Neuronal stem cell (in vitro differentiated cells): ENCODE measurements at regions not wholly inside any gene's neighbourhood (a gene's known extent, or its start where the extent isn't known, plus 50 kb on each side); places are given as distances from the start of the nearest gene placed in this dataset.

Experiments
- DNase-seq: peaks from one replicate; pipeline ENCODE4 v3.0.0-alpha.2; 2013; ENCODE audit warnings: low spot score
- H2AFZ ChIP-seq: one replicate; pipeline ENCODE4 v1.6.1; 2013; ENCODE audit warnings: mild to moderate bottlenecking, low read length, inconsistent platforms
- H2AK5ac ChIP-seq: 2 replicates; pipeline ENCODE4 v1.6.1; 2013; ENCODE audit warnings: low read depth, mild to moderate bottlenecking, inconsistent platforms, low read length, moderate library complexity, mixed read lengths
- H2BK120ac ChIP-seq: 2 replicates; pipeline ENCODE4 v1.6.1; 2013; ENCODE audit warnings: low read depth, mild to moderate bottlenecking, inconsistent platforms, low read length, moderate library complexity, mixed read lengths
- H2BK12ac ChIP-seq: one replicate; pipeline ENCODE4 v1.6.1; 2013; ENCODE audit warnings: low read length, inconsistent platforms
- H2BK15ac ChIP-seq: 2 replicates; pipeline ENCODE4 v1.6.1; 2013; ENCODE audit warnings: mild to moderate bottlenecking, low read length, inconsistent platforms, mixed read lengths
- H2BK5ac ChIP-seq: one replicate; pipeline ENCODE4 v1.6.1; 2013; ENCODE audit warnings: inconsistent platforms, mild to moderate bottlenecking, low read length, moderate library complexity
- H3K14ac ChIP-seq: one replicate; pipeline ENCODE4 v1.6.1; 2013; ENCODE audit warnings: low read length, inconsistent platforms
- H3K18ac ChIP-seq: 2 replicates; pipeline ENCODE4 v1.6.1; 2013; ENCODE audit warnings: low read length, inconsistent platforms
- H3K23ac ChIP-seq: 2 replicates; pipeline ENCODE4 v1.6.1; 2013; ENCODE audit warnings: low read depth, mild to moderate bottlenecking, mixed read lengths, low read length, inconsistent platforms; ENCODE audit not compliant: poor library complexity
- H3K27ac ChIP-seq: replicated peaks from 3 replicates; pipeline ENCODE4 v1.5.1; 2013; ENCODE audit warnings: low read length, inconsistent platforms
- H3K27me3 ChIP-seq, 3 experiments: 2 replicates each; pipeline ENCODE4 v1.6.1; 2013; ENCODE audit warnings: low read length in 3 of 3, mild to moderate bottlenecking in 2 of 3, inconsistent platforms in 1 of 3, low read depth in 1 of 3, mixed read lengths in 1 of 3, moderate library complexity in 1 of 3; ENCODE audit not compliant: control insufficient read depth in 3 of 3, insufficient read depth in 3 of 3
- H3K36me3 ChIP-seq, 2 donors: replicated peaks in 1 of 2; 2 replicates each; pipeline ENCODE4 v1.6.1; 2013; ENCODE audit warnings: low read length in 2 of 2; ENCODE audit not compliant: control insufficient read depth in 2 of 2, insufficient read depth in 2 of 2
- H3K4ac ChIP-seq: 2 replicates; pipeline ENCODE4 v1.6.1; 2013; ENCODE audit warnings: inconsistent platforms, mild to moderate bottlenecking, low read length, moderate library complexity
- H3K4me1 ChIP-seq, 2 donors: 1 replicate in 1 of 2; 2 replicates in 1 of 2; pipeline ENCODE4 v1.6.1; 2013; ENCODE audit warnings: low read length in 2 of 2, low read depth in 1 of 2; ENCODE audit not compliant: control insufficient read depth in 2 of 2, insufficient read depth in 1 of 2
- H3K4me2 ChIP-seq: one replicate; pipeline ENCODE4 v1.6.1; 2013; ENCODE audit warnings: mild to moderate bottlenecking, low read length, inconsistent platforms; ENCODE audit not compliant: insufficient read depth, poor library complexity, severe bottlenecking
- H3K4me3 ChIP-seq, 2 donors: 2 replicates each; pipeline ENCODE4 v1.5.1; 2013; ENCODE audit warnings: low read length in 2 of 2, mild to moderate bottlenecking in 2 of 2, inconsistent platforms in 1 of 2, moderate library complexity in 1 of 2
- H3K79me1 ChIP-seq: one replicate; pipeline ENCODE4 v1.6.1; 2013; ENCODE audit warnings: low read depth, mild to moderate bottlenecking, inconsistent platforms, low read length, moderate library complexity
- H3K9ac ChIP-seq: one replicate; pipeline ENCODE4 v1.6.1; 2013; ENCODE audit warnings: mild to moderate bottlenecking, low read depth, low read length, inconsistent platforms; ENCODE audit not compliant: poor library complexity
- H3K9me3 ChIP-seq, 2 donors: replicated peaks in 1 of 2; 2 replicates each; pipeline versions ENCODE3 to v1.6.1; 2013; ENCODE audit warnings: low read length in 2 of 2, mild to moderate bottlenecking in 2 of 2, inconsistent platforms in 1 of 2, low read depth in 1 of 2, mixed read lengths in 1 of 2, moderate library complexity in 1 of 2; ENCODE audit not compliant: control insufficient read depth in 2 of 2, insufficient read depth in 1 of 2
- H4K8ac ChIP-seq: one replicate; pipeline ENCODE4 v1.6.1; 2013; ENCODE audit warnings: low read depth, mild to moderate bottlenecking, inconsistent platforms, low read length, moderate library complexity
- H4K91ac ChIP-seq: one replicate; pipeline ENCODE4 v1.6.1; 2013; ENCODE audit warnings: low read length, low read depth, mild to moderate bottlenecking, inconsistent platforms; ENCODE audit not compliant: poor library complexity
- WGBS, 2 donors: extraction: QIAGEN DNeasy Blood & Tissue Kit; methylation state at CpG; one replicate each; pipeline ENCODE4 v1.1.7; 2013; ENCODE audit warnings: missing lambda C conversion rate in 2 of 2, mixed read lengths in 1 of 2; ENCODE audit not compliant: insufficient read length in 2 of 2, insufficient replicate concordance in 1 of 2; ENCODE audit errors: extremely low coverage in 2 of 2; 5-methylcytosine and 5-hydroxymethylcytosine counted together

GRCh38 chr2:6312367-6312766, 553.3 kb downstream of the CMPK2 start:
- no peak overlapping the region for H2AK5ac ChIP-seq
- no peak overlapping the region for H3K23ac ChIP-seq
- H3K18ac ChIP-seq: no peak overlapping the region
- H4K91ac ChIP-seq: no peak overlapping the region
- no peak overlapping the region for H3K14ac ChIP-seq
- no peak overlapping the region for H2BK120ac ChIP-seq
- no peak overlapping the region for H2BK12ac ChIP-seq
- H3K4ac ChIP-seq: no peak overlapping the region
- H3K4me1 ChIP-seq: peaks cover 2 to 17% of the 10 kb centered on the region in 2 donors
- no peak overlapping the region for H3K9ac ChIP-seq
- H3K4me3 ChIP-seq: no peak overlapping the region
- H3K27ac ChIP-seq: no peak overlapping the region
- H2AFZ ChIP-seq: no peak overlapping the region
- no peak overlapping the region for H2BK15ac ChIP-seq
- H3K4me2 ChIP-seq: no peak overlapping the region
- no peak overlapping the region for H2BK5ac ChIP-seq
- no peaks in the 10 kb centered on the region for H3K36me3 ChIP-seq
- peaks cover 0 to 10% of the 10 kb centered on the region in 2 donors for H3K9me3 ChIP-seq
- H3K27me3 ChIP-seq: no peaks in the 10 kb centered on the region
- WGBS, 2 donors: no CpG with 5 or more reads among the region's 6 CpGs
- DNase-seq: no peak
- no peaks in the 10 kb centered on the region for H3K79me1 ChIP-seq
- no peak overlapping the region for H4K8ac ChIP-seq

DNA sequence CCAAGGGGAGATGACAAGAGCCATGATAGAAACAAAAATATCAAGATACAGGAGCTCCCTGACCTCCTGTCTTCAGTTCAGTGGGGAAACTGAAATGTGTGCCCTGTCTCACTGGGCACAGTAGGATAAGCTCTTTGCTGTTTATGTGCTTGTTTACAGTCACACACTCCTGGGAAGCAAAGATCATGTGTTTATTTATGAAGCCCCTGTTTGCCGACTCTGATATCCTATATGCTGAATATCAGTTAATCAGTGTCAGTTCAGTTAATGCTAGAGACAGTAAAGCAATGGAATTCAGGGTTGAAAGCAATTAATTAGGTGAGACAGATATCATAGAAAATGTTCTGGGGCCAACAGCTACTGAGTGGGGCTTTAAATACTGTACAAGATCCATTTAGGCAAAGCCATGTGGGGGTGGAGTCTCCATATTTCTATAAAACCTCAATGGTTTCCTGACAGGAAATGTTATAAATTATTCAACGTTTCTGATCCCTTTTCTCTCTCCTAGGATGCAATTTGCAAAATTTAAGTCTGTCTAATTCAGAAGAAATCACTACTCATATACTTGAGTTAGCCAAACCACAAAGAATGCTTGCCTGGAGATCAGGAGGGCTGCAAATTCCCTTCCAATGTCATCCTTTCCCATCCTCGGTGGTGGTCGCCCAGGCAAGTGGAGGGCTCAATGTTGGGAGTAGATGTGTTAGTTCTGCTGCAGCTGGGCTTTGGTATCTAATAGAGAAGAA, 551.3 kb downstream of the CMPK2 start:
- H2BK120ac ChIP-seq: no peak overlapping the region
- H3K9ac ChIP-seq: no peak overlapping the region
- no peak overlapping the region for H2BK12ac ChIP-seq
- no peak overlapping the region for H2BK15ac ChIP-seq
- H2BK5ac ChIP-seq: no peak overlapping the region
- no CpG with 5 or more reads among the region's 4 CpGs for WGBS, 2 donors
- peaks cover 2 to 13% of the 10 kb centered on the region in 2 donors for H3K4me1 ChIP-seq
- no peak overlapping the region for H3K23ac ChIP-seq
- no peaks in the 10 kb centered on the region for H3K36me3 ChIP-seq
- no peak overlapping the region for H3K4me2 ChIP-seq
- no peak overlapping the region for H3K4ac ChIP-seq
- DNase-seq: no peak
- H3K79me1 ChIP-seq: no peaks in the 10 kb centered on the region
- H3K18ac ChIP-seq: no peak overlapping the region
- no peaks in the 10 kb centered on the region for H3K27me3 ChIP-seq
- H3K4me3 ChIP-seq: no peak overlapping the region
- no peak overlapping the region for H2AK5ac ChIP-seq
- no peak overlapping the region for H4K91ac ChIP-seq
- H4K8ac ChIP-seq: no peak overlapping the region
- no peak overlapping the region for H3K14ac ChIP-seq
- H3K27ac ChIP-seq: no peak overlapping the region
- H3K9me3 ChIP-seq: peaks cover 1 to 14% of the 10 kb centered on the region in 2 donors
- no peak overlapping the region for H2AFZ ChIP-seq

DNA sequence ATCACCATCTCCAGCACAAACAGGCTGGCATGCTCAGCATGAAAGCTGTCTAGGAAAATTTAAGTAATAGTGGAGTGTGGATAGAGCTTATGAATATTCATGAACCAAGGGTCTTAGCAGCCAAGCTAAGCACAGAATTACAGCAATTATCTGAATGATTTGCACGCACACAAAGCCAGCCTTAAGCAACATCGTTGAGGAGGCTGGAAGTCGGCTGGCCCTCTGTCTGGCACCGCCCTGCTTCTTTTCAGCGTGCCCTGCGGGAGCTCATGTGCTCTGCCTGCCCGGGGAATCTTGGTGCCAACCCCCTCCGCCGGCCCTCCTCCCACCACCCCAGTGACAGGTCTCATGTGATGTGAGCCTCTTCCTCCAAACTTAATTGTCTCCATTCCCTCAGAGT, 540.1 kb downstream of the CMPK2 start:
- H3K18ac ChIP-seq: no peak overlapping the region
- peaks cover 0 to 2% of the 10 kb centered on the region in 2 donors for H3K9me3 ChIP-seq
- peak overlapping the region; percentile 64 for H2AFZ ChIP-seq
- H3K14ac ChIP-seq: no peak overlapping the region
- H2AK5ac ChIP-seq: no peak overlapping the region
- no peak overlapping the region for H3K4ac ChIP-seq
- H3K27ac ChIP-seq: no peak overlapping the region
- no peaks in the 10 kb centered on the region for H3K36me3 ChIP-seq
- WGBS, 2 donors: no CpG with 5 or more reads among the region's 9 CpGs
- no peak overlapping the region for H2BK120ac ChIP-seq
- no peak overlapping the region for H2BK5ac ChIP-seq
- no peaks in the 10 kb centered on the region for H3K79me1 ChIP-seq
- H3K23ac ChIP-seq: no peak overlapping the region
- no peak overlapping the region for H4K8ac ChIP-seq
- no peak overlapping the region for H3K4me3 ChIP-seq
- no peaks in the 10 kb centered on the region for H3K27me3 ChIP-seq
- peak; percentile 33 for DNase-seq
- H3K9ac ChIP-seq: no peak overlapping the region
- H3K4me1 ChIP-seq: peaks cover 0 to 4% of the 10 kb centered on the region in 2 donors
- no peak overlapping the region for H4K91ac ChIP-seq
- no peak overlapping the region for H2BK15ac ChIP-seq
- no peak overlapping the region for H3K4me2 ChIP-seq
- H2BK12ac ChIP-seq: no peak overlapping the region

DNA sequence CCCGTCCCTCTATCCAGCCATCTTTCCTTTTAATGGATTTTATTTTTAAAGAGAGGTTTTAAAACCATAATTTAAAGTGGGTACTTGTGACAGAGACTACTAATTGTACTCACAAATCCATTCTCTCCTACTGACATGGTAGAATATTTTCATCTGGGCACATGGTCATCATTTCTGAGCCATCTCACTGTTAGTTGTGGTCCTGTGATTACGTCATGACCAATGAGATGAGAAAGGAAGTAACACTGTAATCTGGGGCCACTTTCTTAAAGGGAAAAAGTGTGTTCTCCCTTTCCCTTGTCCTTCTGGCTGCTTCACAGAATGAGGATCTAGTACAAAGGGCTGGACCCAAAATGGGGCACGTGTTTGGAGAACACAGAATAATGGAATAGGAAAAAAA, 538.7 kb downstream of the CMPK2 start:
- peaks cover 0 to 2% of the 10 kb centered on the region in 2 donors for H3K9me3 ChIP-seq
- H2BK12ac ChIP-seq: no peak overlapping the region
- no peak overlapping the region for H2BK5ac ChIP-seq
- H3K18ac ChIP-seq: no peak overlapping the region
- peaks cover 0 to 4% of the 10 kb centered on the region in 2 donors for H3K4me1 ChIP-seq
- no peak overlapping the region for H3K14ac ChIP-seq
- no peak overlapping the region for H4K91ac ChIP-seq
- no peak overlapping the region for H3K4ac ChIP-seq
- no peak overlapping the region for H3K4me2 ChIP-seq
- H3K36me3 ChIP-seq: no peaks in the 10 kb centered on the region
- no peak overlapping the region for H2BK120ac ChIP-seq
- WGBS, 2 donors: no CpG with 5 or more reads among the region's 3 CpGs
- H4K8ac ChIP-seq: no peak overlapping the region
- H3K27me3 ChIP-seq: no peaks in the 10 kb centered on the region
- H2BK15ac ChIP-seq: no peak overlapping the region
- DNase-seq: no peak
- no peaks in the 10 kb centered on the region for H3K79me1 ChIP-seq
- no peak overlapping the region for H3K9ac ChIP-seq
- H2AFZ ChIP-seq: no peak overlapping the region
- H3K4me3 ChIP-seq: no peak overlapping the region
- H2AK5ac ChIP-seq: no peak overlapping the region
- H3K23ac ChIP-seq: no peak overlapping the region
- no peak overlapping the region for H3K27ac ChIP-seq
